ENCODE measurements at regions not wholly inside any gene's neighbourhood (a gene's known extent, or its start where the extent isn't known, plus 50 kb on each side); places are given as distances from the start of the nearest gene placed in this dataset.
"Not testable (repeated sequence)": the region's sequence is repeated elsewhere in the genome, so short reads cannot be mapped to it uniquely, and the experiment has no call there.

GRCh38 chr2:83109284-83109683 is 1349.8 kb downstream of the SUCLG1 start:
- Histone ChIP-seq H3K36me3 (no peaks in the 10 kb centered on the region), H3K4me1 (no peaks in the 10 kb centered on the region), H3K27me3 (no peaks in the 10 kb centered on the region), H3K4me3 (no peak overlapping the region), H3K9me3 (no peaks in the 10 kb centered on the region), H3K27ac (no peak overlapping the region)
- intact Hi-C loops (cut with DNase I) = no loop called here
- WGBS, 2 donors = 31 to 55% methylated on average over 1 of the region's 1 CpG
- DNase-seq = no peak
- ATAC-seq = no peak
- TF ChIP-seq, protein P1, sequence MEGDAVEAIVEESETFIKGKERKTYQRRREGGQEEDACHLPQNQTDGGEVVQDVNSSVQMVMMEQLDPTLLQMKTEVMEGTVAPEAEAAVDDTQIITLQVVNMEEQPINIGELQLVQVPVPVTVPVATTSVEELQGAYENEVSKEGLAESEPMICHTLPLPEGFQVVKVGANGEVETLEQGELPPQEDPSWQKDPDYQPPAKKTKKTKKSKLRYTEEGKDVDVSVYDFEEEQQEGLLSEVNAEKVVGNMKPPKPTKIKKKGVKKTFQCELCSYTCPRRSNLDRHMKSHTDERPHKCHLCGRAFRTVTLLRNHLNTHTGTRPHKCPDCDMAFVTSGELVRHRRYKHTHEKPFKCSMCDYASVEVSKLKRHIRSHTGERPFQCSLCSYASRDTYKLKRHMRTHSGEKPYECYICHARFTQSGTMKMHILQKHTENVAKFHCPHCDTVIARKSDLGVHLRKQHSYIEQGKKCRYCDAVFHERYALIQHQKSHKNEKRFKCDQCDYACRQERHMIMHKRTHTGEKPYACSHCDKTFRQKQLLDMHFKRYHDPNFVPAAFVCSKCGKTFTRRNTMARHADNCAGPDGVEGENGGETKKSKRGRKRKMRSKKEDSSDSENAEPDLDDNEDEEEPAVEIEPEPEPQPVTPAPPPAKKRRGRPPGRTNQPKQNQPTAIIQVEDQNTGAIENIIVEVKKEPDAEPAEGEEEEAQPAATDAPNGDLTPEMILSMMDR (IDR thresholded peaks at IDR 0.05) = no peak
- FAIRE-seq = no peak

- TF ChIP-seq, protein P1 (IDR thresholded peaks at IDR 0.05) = no peak
- ATAC-seq (no peak), FAIRE-seq (no peak), DNase-seq (no peak)
- H3K9me3 ChIP-seq = no peaks in the 10 kb centered on the region
- no peak overlapping the region for H3K4me3 ChIP-seq
- intact Hi-C loops (cut with DNase I) = no loop called here
- H3K27ac ChIP-seq = no peak overlapping the region
- no peaks in the 10 kb centered on the region for H3K4me1 ChIP-seq
- H3K27me3 ChIP-seq = no peaks in the 10 kb centered on the region
- no peaks in the 10 kb centered on the region for H3K36me3 ChIP-seq
Measured at GRCh38 chr2:83106853-83107252, 1352.2 kb downstream of the SUCLG1 start.

GRCh38 chr2:83104202-83104601 is 1354.9 kb downstream of the SUCLG1 start:
- no peaks in the 10 kb centered on the region for H3K27me3 ChIP-seq
- DNase-seq (no peak), ATAC-seq (no peak), FAIRE-seq (no peak)
- H3K4me3 ChIP-seq = no peak overlapping the region
- intact Hi-C loops (cut with DNase I) = no loop called here
- TF ChIP-seq, protein P1 (IDR thresholded peaks at IDR 0.05) = no peak
- H3K9me3 ChIP-seq = no peaks in the 10 kb centered on the region
- no peaks in the 10 kb centered on the region for H3K4me1 ChIP-seq
- no peaks in the 10 kb centered on the region for H3K36me3 ChIP-seq
- H3K27ac ChIP-seq = no peak overlapping the region
- WGBS, 2 donors = 74 to 88% methylated on average over 1 of the region's 1 CpG

- ATAC-seq = no peak
- H3K36me3 ChIP-seq = no peaks in the 10 kb centered on the region
- no peaks in the 10 kb centered on the region for H3K27me3 ChIP-seq
- no peaks in the 10 kb centered on the region for H3K9me3 ChIP-seq
- TF ChIP-seq, protein P1 (IDR thresholded peaks at IDR 0.05) = no peak
- H3K4me1 ChIP-seq = no peaks in the 10 kb centered on the region
- FAIRE-seq = no peak
- no peak overlapping the region for H3K27ac ChIP-seq
- H3K4me3 ChIP-seq = no peak overlapping the region
- no peak for DNase-seq
- WGBS, 2 donors = 7 to 11% methylated on average over 1 of the region's 1 CpG
- intact Hi-C loops (cut with DNase I) = no loop called here
Measured at GRCh38 chr2:83103613-83104012, 1355.5 kb downstream of the SUCLG1 start.

- FAIRE-seq; H3K9me3 ChIP-seq; H3K36me3 ChIP-seq; H3K4me1 ChIP-seq; H3K27ac ChIP-seq; intact Hi-C loops (cut with DNase I); DNase-seq; H3K4me3 ChIP-seq; ATAC-seq; H3K27me3 ChIP-seq: not testable (repeated sequence)
- 82 to 87% methylated on average over 15 of the region's 15 CpGs for WGBS, 2 donors
Measured at GRCh38 chr2:83089051-83089450, 1370.0 kb downstream of the SUCLG1 start.

GRCh38 chr2:83085869-83086268 is 1373.2 kb downstream of the SUCLG1 start:
- Histone ChIP-seq H3K4me1 (no peaks in the 10 kb centered on the region), H3K27ac (no peak overlapping the region), H3K9me3 (no peaks in the 10 kb centered on the region), H3K4me3 (no peak overlapping the region), H3K27me3 (no peaks in the 10 kb centered on the region), H3K36me3 (no peaks in the 10 kb centered on the region)
- no peak for ATAC-seq
- WGBS, 2 donors = 84 to 90% methylated on average over 2 of the region's 2 CpGs
- DNase-seq = no peak
- intact Hi-C loops (cut with DNase I) = no loop called here
- TF ChIP-seq, protein P1 (IDR thresholded peaks at IDR 0.05) = no peak
- FAIRE-seq = no peak

Measured in pancreas (tissue), 10 donors.